Neural cell (in vitro differentiated cells): ENCODE measurements at regions not wholly inside any gene's neighbourhood (a gene's known extent, or its start where the extent isn't known, plus 50 kb on each side); places are given as distances from the start of the nearest gene placed in this dataset.

Source experiments
- H2AFZ ChIP-seq: fragments of 200-600, 300-800 bp; sonication (generic), shearing (Covaris generic); 2 replicates; pipeline ENCODE4 v1.6.0; 2014; ENCODE audit warnings: low read depth, mild to moderate bottlenecking, antibody characterized with exemption, low read length, moderate library complexity
- H3F3A ChIP-seq: fragments of 200-600 bp; shearing (Covaris generic); 2 replicates; pipeline ENCODE4 v1.6.1; 2016; ENCODE audit warnings: mild to moderate bottlenecking, moderate library complexity, mixed read lengths, antibody characterized with exemption, low read length; ENCODE audit not compliant: insufficient read depth, poor library complexity, severe bottlenecking
- H3K27ac ChIP-seq: fragments of 200-600, 300-800 bp; sonication (generic), shearing (Covaris generic); 2 replicates; pipeline ENCODE4 v1.5.1; 2014; ENCODE audit warnings: mild to moderate bottlenecking, low read length, moderate library complexity
- H3K27me3 ChIP-seq: fragments of 300-800, 200-600 bp; sonication (generic), shearing (Covaris generic); 2 replicates; pipeline ENCODE4 v1.6.0; 2014; ENCODE audit warnings: mild to moderate bottlenecking, low read depth, low read length, moderate library complexity; ENCODE audit not compliant: insufficient read depth
- H3K36me3 ChIP-seq: fragments of 300-800, 200-600 bp; sonication (generic), shearing (Covaris generic); 2 replicates; pipeline ENCODE4 v1.5.1; 2014; ENCODE audit warnings: mild to moderate bottlenecking, antibody characterized with exemption, low read length, moderate library complexity; ENCODE audit not compliant: insufficient read depth
- H3K4me2 ChIP-seq: fragments of 300-800, 200-600 bp; sonication (generic), shearing (Covaris generic); 2 replicates; pipeline ENCODE4 v1.6.0; 2014; ENCODE audit warnings: mild to moderate bottlenecking, low read length
- H3K4me3 ChIP-seq: fragments of 300-800, 200-600 bp; sonication (generic), shearing (Covaris generic); 2 replicates; pipeline ENCODE4 v1.5.1; 2014; ENCODE audit warnings: mild to moderate bottlenecking, low read length, moderate library complexity
- H3K79me2 ChIP-seq: fragments of 200-600 bp; shearing (Covaris generic); replicated peaks from 2 replicates; pipeline ENCODE4 v1.6.0; 2014; ENCODE audit warnings: mild to moderate bottlenecking, low read length, moderate library complexity; ENCODE audit not compliant: insufficient read depth
- H3K9ac ChIP-seq: fragments of 300-800, 200-600 bp; sonication (generic), shearing (Covaris generic); 2 replicates; pipeline ENCODE4 v1.6.1; 2016; ENCODE audit warnings: mild to moderate bottlenecking, low read length, mixed read lengths
- H3K9me2 ChIP-seq: fragments of 200-600 bp; shearing (Covaris generic); 2 replicates; pipeline ENCODE4 v1.6.1; 2016; ENCODE audit warnings: mild to moderate bottlenecking, low read length, mixed read lengths; ENCODE audit not compliant: insufficient read depth
- H3K9me3 ChIP-seq: fragments of 200-600, 300-800 bp; sonication (generic), shearing (Covaris generic); 2 replicates; pipeline ENCODE4 v1.6.1; 2016; ENCODE audit warnings: mild to moderate bottlenecking, mixed run types, low read length, moderate library complexity, mixed read lengths
- H4K20me1 ChIP-seq: fragments of 200-600 bp; shearing (Covaris generic); 2 replicates; pipeline ENCODE4 v1.6.1; 2016; ENCODE audit warnings: mild to moderate bottlenecking, mixed run types; ENCODE audit not compliant: insufficient read depth
- CTCF ChIP-seq: fragments of 450-650 bp; IDR thresholded peaks from 2 replicates; pipeline ENCODE4 v1.5.1; 2014; ENCODE audit warnings: antibody characterized with exemption, mild to moderate bottlenecking, moderate library complexity; ENCODE audit not compliant: poor library complexity, severe bottlenecking
- EP300 ChIP-seq: fragments of 450-650 bp; conservative IDR thresholded peaks from 2 replicates; pipeline ENCODE4 v1.6.1; 2014; ENCODE audit warnings: antibody characterized with exemption, mild to moderate bottlenecking, moderate library complexity; ENCODE audit not compliant: poor library complexity, severe bottlenecking
- EZH2 ChIP-seq: fragments of 200-600, 300-800 bp; shearing (Covaris generic), sonication (generic); IDR thresholded peaks from 2 replicates; pipeline ENCODE4 v1.6.1; 2014; ENCODE audit warnings: antibody characterized with exemption, low read length, borderline replicate concordance, mild to moderate bottlenecking; ENCODE audit not compliant: insufficient read depth, poor library complexity, severe bottlenecking
- MXI1 ChIP-seq: fragments of 450-650 bp; conservative IDR thresholded peaks from 2 replicates; pipeline ENCODE4 v1.6.1; 2014; ENCODE audit warnings: antibody characterized with exemption, mild to moderate bottlenecking; ENCODE audit not compliant: poor library complexity, severe bottlenecking
- POLR2AphosphoS5 ChIP-seq: IDR thresholded peaks from 2 replicates; pipeline ENCODE4 v1.6.1; 2012
- RAD21 ChIP-seq: fragments of 450-650 bp; conservative IDR thresholded peaks from 2 replicates; pipeline ENCODE4 v1.6.1; 2014; ENCODE audit warnings: antibody characterized with exemption, mild to moderate bottlenecking, moderate library complexity
- REST ChIP-seq: IDR thresholded peaks from 2 replicates; pipeline ENCODE4 v1.6.1; 2012; ENCODE audit warnings: borderline replicate concordance
- SMC3 ChIP-seq: fragments of 450-650 bp; conservative IDR thresholded peaks from 2 replicates; pipeline ENCODE4 v1.6.1; 2014; ENCODE audit warnings: antibody characterized with exemption, mild to moderate bottlenecking, moderate library complexity; ENCODE audit not compliant: poor library complexity
- TAF1 ChIP-seq: IDR thresholded peaks from 2 replicates; pipeline ENCODE4 v1.6.1; 2012; ENCODE audit warnings: low read depth

- Histone ChIP-seq H3K79me2 (no peaks in the 10 kb centered on the region), H3K4me2 (no peak overlapping the region), H3K27me3 (no peaks in the 10 kb centered on the region), H3K27ac (no peak overlapping the region), H3K9me3 (no peaks in the 10 kb centered on the region), H4K20me1 (no peaks in the 10 kb centered on the region), H2AFZ (no peak overlapping the region), H3K4me3 (no peak overlapping the region), H3K9me2 (no peaks in the 10 kb centered on the region), H3K36me3 (no peaks in the 10 kb centered on the region), H3F3A (no peaks in the 10 kb centered on the region), H3K9ac (no peak overlapping the region)
- TF ChIP-seq POLR2AphosphoS5 (no peak), EZH2 (no peak), SMC3 (no peak), REST (no peak), RAD21 (no peak), CTCF (no peak), MXI1 (no peak), EP300 (no peak), TAF1 (no peak)
Measured at GRCh38 chr2:240257940-240258580, 117.6 kb upstream of the OTOS start.

GRCh38 chr2:240258685-240259084, 118.2 kb upstream of the OTOS start:
- TF ChIP-seq SMC3 (no peak), EZH2 (no peak), EP300 (no peak), CTCF (no peak), TAF1 (no peak), REST (no peak), POLR2AphosphoS5 (no peak), MXI1 (no peak), RAD21 (no peak)
- Histone ChIP-seq H2AFZ (no peak overlapping the region), H3K9ac (no peak overlapping the region), H3K4me3 (no peak overlapping the region), H3K9me2 (no peaks in the 10 kb centered on the region), H3K4me2 (no peak overlapping the region), H3K27me3 (no peaks in the 10 kb centered on the region), H3K27ac (no peak overlapping the region), H3F3A (no peaks in the 10 kb centered on the region), H3K36me3 (no peaks in the 10 kb centered on the region), H3K9me3 (no peaks in the 10 kb centered on the region), H4K20me1 (no peaks in the 10 kb centered on the region), H3K79me2 (no peaks in the 10 kb centered on the region)
